ENCODE measurements at regions not wholly inside any gene's neighbourhood (a gene's known extent, or its start where the extent isn't known, plus 50 kb on each side); places are given as distances from the start of the nearest gene placed in this dataset.

GRCh38 chr13:90826688-90827087, 520.8 kb upstream of the MIR17HG start:
- Histone ChIP-seq H3K9me3 (ENCODE audit: low read depth, low read length, poor library complexity, severe bottlenecking) (no peaks in the 10 kb centered on the region), H3K27me3 (replicated peaks; ENCODE audit: insufficient read depth, low read depth, low read length, poor library complexity) (no peaks in the 10 kb centered on the region), H3K36me3 (ENCODE audit: insufficient read depth, low read length, poor library complexity, severe bottlenecking) (no peaks in the 10 kb centered on the region), H3K4me3 (ENCODE audit: low read depth, low read length, poor library complexity, severe bottlenecking) (no peak overlapping the region), H3K27ac (ENCODE audit: low read depth, low read length, poor library complexity, severe bottlenecking) (no peak overlapping the region), H3K4me1 (ENCODE audit: insufficient read depth, low read length, poor library complexity, severe bottlenecking) (no peaks in the 10 kb centered on the region)
- DNase-seq (ENCODE audit: low spot score), result no peak
- TF ChIP-seq EZH2 (IDR thresholded peaks at IDR 0.05; ENCODE audit: borderline replicate concordance, low read depth, low read length, poor library complexity, severe bottlenecking) (no peak), CTCF (conservative IDR thresholded peaks at IDR 0.05; ENCODE audit: low read depth, low read length) (no peak)
- no TSS peak for BruUV-seq (replicated peaks)
- ChIA-PET POLR2A (ENCODE audit: low non-redundant PET) (no interaction called here), CTCF (no interaction called here)
- intact Hi-C loops (cut with micrococcal nuclease; ENCODE audit: unreplicated experiment), result no loop called here

- Histone ChIP-seq H3K36me3 (ENCODE audit: insufficient read depth, low read length, poor library complexity, severe bottlenecking) (no peaks in the 10 kb centered on the region), H3K4me1 (ENCODE audit: insufficient read depth, low read length, poor library complexity, severe bottlenecking) (no peaks in the 10 kb centered on the region), H3K27ac (ENCODE audit: low read depth, low read length, poor library complexity, severe bottlenecking) (no peak overlapping the region), H3K4me3 (ENCODE audit: low read depth, low read length, poor library complexity, severe bottlenecking) (no peak overlapping the region), H3K9me3 (ENCODE audit: low read depth, low read length, poor library complexity, severe bottlenecking) (no peaks in the 10 kb centered on the region), H3K27me3 (replicated peaks; ENCODE audit: insufficient read depth, low read depth, low read length, poor library complexity) (no peaks in the 10 kb centered on the region)
- CTCF ChIA-PET, result no interaction called here
- no TSS peak for BruUV-seq (replicated peaks)
- POLR2A ChIA-PET (ENCODE audit: low non-redundant PET), result no interaction called here
- TF ChIP-seq CTCF (conservative IDR thresholded peaks at IDR 0.05; ENCODE audit: low read depth, low read length) (no peak), EZH2 (IDR thresholded peaks at IDR 0.05; ENCODE audit: borderline replicate concordance, low read depth, low read length, poor library complexity, severe bottlenecking) (no peak)
- intact Hi-C loops (cut with micrococcal nuclease; ENCODE audit: unreplicated experiment), result no loop called here
- no peak for DNase-seq (ENCODE audit: low spot score)
These were observed 516.7 kb upstream of the MIR17HG start for GRCh38 chr13:90830782-90831181.

GRCh38 chr13:90833951-90834350, 513.5 kb upstream of the MIR17HG start:
- no peaks in the 10 kb centered on the region for H3K36me3 ChIP-seq (ENCODE audit: insufficient read depth, low read length, poor library complexity, severe bottlenecking)
- TF ChIP-seq EZH2 (IDR thresholded peaks at IDR 0.05; ENCODE audit: borderline replicate concordance, low read depth, low read length, poor library complexity, severe bottlenecking), result no peak
- no peak for TF ChIP-seq CTCF (conservative IDR thresholded peaks at IDR 0.05; ENCODE audit: low read depth, low read length)
- intact Hi-C loops (cut with micrococcal nuclease; ENCODE audit: unreplicated experiment), result no loop called here
- no peaks in the 10 kb centered on the region for H3K4me1 ChIP-seq (ENCODE audit: insufficient read depth, low read length, poor library complexity, severe bottlenecking)
- POLR2A ChIA-PET (ENCODE audit: low non-redundant PET), result no interaction called here
- H3K4me3 ChIP-seq (ENCODE audit: low read depth, low read length, poor library complexity, severe bottlenecking), result no peak overlapping the region
- no peak for DNase-seq (ENCODE audit: low spot score)
- BruUV-seq (replicated peaks), result no TSS peak
- H3K27ac ChIP-seq (ENCODE audit: low read depth, low read length, poor library complexity, severe bottlenecking), result no peak overlapping the region
- H3K27me3 ChIP-seq (replicated peaks; ENCODE audit: insufficient read depth, low read depth, low read length, poor library complexity), result no peaks in the 10 kb centered on the region
- CTCF ChIA-PET, result no interaction called here
- H3K9me3 ChIP-seq (ENCODE audit: low read depth, low read length, poor library complexity, severe bottlenecking), result no peaks in the 10 kb centered on the region

Data from A673 (cell line).